GM20000 (cell line): ENCODE measurements at regions not wholly inside any gene's neighbourhood (a gene's known extent, or its start where the extent isn't known, plus 50 kb on each side); places are given as distances from the start of the nearest gene placed in this dataset.

Experiments
- DNase-seq: peaks from one replicate; pipeline ENCODE4 v3.0.0; 2012; ENCODE audit warnings: low spot score
- TF ChIP-seq, protein P1 (sequence below): IDR thresholded peaks from 2 replicates; pipeline ENCODE4 v1.5.1; 2012; ENCODE audit warnings: mild to moderate bottlenecking, control low read depth; ENCODE audit errors: extremely low read depth, missing control alignments

DNA sequence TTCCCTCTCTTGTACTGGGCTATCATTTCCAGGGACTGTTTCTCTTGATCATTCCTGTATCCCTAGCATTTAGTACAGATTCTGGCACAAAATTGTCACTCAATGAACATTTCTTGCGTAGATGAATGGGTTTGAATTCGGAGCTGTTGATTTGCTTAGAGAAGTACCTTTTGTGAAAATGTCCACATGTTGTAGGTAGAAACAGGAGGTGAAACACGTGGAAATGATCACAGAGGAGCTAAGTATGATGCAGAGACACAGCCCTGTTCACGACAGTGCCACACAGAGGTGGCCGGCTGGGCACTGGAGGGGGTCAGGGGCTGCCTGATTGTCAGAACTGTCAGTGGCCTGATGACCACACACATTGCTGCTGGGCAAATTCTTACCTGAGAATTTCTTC lies 196.1 kb upstream of the PRKCQ start:
- no peak for DNase-seq
- TF ChIP-seq, protein P1, sequence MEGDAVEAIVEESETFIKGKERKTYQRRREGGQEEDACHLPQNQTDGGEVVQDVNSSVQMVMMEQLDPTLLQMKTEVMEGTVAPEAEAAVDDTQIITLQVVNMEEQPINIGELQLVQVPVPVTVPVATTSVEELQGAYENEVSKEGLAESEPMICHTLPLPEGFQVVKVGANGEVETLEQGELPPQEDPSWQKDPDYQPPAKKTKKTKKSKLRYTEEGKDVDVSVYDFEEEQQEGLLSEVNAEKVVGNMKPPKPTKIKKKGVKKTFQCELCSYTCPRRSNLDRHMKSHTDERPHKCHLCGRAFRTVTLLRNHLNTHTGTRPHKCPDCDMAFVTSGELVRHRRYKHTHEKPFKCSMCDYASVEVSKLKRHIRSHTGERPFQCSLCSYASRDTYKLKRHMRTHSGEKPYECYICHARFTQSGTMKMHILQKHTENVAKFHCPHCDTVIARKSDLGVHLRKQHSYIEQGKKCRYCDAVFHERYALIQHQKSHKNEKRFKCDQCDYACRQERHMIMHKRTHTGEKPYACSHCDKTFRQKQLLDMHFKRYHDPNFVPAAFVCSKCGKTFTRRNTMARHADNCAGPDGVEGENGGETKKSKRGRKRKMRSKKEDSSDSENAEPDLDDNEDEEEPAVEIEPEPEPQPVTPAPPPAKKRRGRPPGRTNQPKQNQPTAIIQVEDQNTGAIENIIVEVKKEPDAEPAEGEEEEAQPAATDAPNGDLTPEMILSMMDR, result no peak

DNA sequence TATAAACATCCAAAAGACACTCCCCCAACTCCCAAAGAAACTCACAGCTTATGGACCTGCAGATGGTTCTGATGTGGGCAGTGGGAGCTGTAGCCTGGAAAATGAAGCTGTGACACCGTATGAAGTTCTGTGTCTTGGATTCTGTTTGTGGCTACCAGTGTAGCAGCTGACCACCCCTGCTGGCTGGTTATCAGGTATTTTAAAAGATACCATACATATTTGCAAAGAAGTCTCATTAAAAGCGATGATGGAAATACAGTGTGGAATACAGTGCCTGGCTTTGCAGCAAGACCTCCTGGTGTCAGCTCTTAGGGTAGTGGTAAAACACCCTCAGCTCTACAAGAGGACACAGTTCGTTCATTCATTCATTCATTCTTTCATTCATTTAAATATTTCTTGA lies 194.3 kb upstream of the PRKCQ start:
- no peak for DNase-seq

DNA sequence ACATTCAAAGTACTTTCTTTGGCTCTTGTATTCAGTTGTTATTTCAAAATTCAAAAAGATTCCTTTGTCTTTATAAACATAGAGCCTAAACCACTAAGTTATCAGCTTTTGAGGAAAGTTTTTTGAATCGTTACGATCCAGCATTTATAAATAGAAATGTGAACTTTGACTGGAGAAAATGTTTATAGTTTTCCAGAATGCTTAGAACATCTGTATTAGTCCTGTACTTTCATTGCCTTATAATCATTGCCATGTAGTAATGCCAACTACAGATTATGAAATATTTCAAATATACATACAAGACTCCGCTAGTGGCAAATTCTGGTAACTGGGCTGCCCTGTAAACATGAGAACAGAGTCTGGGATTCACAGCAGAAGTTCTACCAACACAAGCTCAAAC lies 191.3 kb upstream of the PRKCQ start:
- TF ChIP-seq, protein P1, result no peak
- no peak for DNase-seq

More for the DNA sequence above, 194.3 kb upstream of the PRKCQ start:
- TF ChIP-seq, protein P1, result no peak

DNA sequence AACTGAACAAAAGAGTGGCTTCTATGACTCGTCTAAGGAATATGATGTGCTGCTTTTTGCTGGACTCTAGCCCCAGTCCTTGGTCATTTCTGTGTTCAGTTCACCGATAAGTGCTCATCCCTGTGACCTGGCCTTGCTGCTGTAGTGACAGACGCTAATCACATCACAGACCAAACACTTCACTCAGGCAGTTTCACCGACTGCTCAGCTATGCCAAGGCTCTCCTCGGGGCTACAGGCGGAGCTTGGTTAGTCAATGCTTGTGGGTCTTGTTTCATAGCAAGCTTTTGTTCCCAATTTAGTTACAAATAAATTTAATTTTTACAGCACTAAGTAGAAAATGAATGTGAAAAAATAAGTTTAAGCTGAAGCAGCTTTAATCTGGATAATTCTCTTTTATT lies 190.8 kb upstream of the PRKCQ start:
- no peak for DNase-seq
- TF ChIP-seq, protein P1, result no peak

DNA sequence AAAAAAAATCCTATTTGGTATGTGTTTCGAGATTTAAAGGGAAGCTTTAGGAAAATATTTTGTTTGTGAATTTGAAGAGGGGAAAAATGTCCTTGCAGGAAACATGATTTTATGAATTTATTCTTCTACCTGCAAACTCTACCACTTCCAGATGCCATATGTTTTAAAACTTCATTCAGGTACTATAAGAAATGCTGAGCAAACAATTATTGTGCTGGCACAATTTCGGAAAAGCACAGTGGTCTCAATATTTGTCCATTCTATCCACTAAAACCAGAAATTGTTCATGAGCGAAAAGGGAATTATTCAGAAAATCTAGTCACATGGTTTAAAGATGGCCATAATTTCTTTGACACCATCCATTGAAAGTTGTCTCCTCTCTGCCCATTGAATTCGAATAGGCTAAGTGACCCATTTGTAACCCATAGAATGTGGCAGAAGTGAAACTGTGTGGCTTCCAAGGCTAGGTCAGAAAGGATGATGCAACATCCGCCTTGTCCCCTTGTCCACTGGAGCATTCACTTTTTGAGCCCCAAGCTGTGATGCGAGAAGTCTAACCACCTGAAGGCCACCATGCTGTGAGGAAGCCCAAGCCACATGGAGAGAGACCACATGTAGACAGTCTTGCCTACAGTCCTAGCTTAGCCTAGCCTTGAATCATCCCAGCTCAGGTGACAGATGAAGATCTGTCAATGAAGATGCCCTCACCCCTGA lies 189.8 kb upstream of the PRKCQ start:
- peak; percentile 12 for DNase-seq
- TF ChIP-seq, protein P1, result no peak

DNA sequence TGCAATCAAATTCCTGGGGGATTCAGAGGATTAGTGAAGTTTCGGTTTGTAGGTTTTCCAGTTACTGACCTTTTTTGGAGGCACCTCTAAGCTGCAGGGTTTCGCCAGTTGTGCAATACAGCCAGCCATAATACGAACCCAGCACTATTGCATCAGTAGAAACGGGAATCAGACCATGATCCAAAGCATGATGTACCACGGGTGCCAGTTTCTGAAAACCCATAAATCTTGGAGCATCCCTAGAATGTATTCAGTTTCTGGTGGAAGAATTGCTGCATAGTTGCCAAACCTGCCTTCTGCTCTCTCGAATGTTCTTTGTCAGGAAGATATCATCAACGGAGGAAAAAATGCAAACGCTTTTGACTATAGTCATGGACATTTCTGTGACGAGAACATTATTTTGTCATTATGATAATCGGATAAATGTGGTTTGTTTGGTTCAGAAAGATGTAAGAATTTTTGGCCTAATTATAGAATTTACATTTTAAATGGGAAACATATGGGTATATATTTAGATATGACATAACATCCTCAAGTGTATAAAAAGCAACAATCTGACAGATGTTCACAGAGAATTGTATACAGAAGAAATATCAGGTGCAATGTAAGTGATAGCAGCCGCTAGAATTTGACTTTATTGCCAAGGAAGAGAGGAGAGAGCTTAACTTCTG lies 186.2 kb upstream of the PRKCQ start:
- DNase-seq, result no peak

DNA sequence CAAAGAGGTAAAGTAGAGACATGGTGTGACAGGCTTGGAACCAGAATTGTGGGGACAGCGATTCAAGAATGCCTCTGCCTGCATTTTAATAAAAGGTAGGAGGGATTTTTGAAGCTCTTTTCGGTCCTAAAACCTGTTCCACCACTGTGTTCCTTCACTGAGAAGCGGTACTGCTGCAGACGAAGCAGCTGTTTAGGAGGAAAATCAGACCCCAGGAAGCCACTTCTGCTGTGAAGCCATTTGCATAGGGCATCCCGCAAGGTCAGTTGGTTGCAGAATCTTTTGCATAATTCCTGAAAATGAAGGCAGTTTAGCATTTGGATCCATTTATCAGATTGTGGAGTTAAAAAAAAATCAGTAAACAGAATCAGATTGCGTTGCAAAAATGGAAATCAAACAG lies 183.3 kb upstream of the PRKCQ start:
- TF ChIP-seq, protein P1, result no peak
- DNase-seq, result no peak

More for the DNA sequence above, 186.2 kb upstream of the PRKCQ start:
- TF ChIP-seq, protein P1, result no peak
